ENCODE measurements at regions not wholly inside any gene's neighbourhood (a gene's known extent, or its start where the extent isn't known, plus 50 kb on each side); places are given as distances from the start of the nearest gene placed in this dataset.

GRCh38 chr7:94284104-94284503 lies 110.6 kb upstream of the COL1A2 start:
- no TSS peak for BruUV-seq (replicated peaks)
- DNase-seq (ENCODE audit: low read depth, low spot score): no peak
- no peak for FAIRE-seq
- Histone ChIP-seq H3K27me3 (ENCODE audit: control insufficient read depth in 2 of 2, insufficient read depth in 2 of 2, low read length in 2 of 2) (peaks cover 0 to 5% of the 10 kb centered on the region in 2 experiments), H3K27ac (ENCODE audit: insufficient read depth, low read depth, low read length) (no peak overlapping the region), H3K9me1 (replicated peaks; ENCODE audit: control insufficient read depth, extremely low read depth, insufficient read depth, low read length) (no peaks in the 10 kb centered on the region), H3K9me3 (replicated peaks; ENCODE audit: control insufficient read depth, insufficient read depth, low read length) (no peaks in the 10 kb centered on the region), H3K4me3 (replicated peaks in 1 of 3; ENCODE audit: insufficient read depth in 1 of 3, low read depth in 1 of 3, low read length in 3 of 3) (no peak overlapping the region), H3K36me3 (ENCODE audit: control insufficient read depth in 2 of 2, extremely low read depth in 1 of 2, insufficient read depth in 2 of 2, low read length in 2 of 2) (no peaks in the 10 kb centered on the region), H3K79me2 (ENCODE audit: control insufficient read depth, insufficient read depth, low read length) (no peaks in the 10 kb centered on the region), H3K4me1 (ENCODE audit: control insufficient read depth, extremely low read depth, insufficient read depth, low read length) (no peaks in the 10 kb centered on the region), H3K4me2 (ENCODE audit: insufficient read depth, low read length) (no peak overlapping the region), H3K9ac (replicated peaks; ENCODE audit: extremely low read depth, insufficient read depth, low read length) (no peak overlapping the region), H4K20me1 (replicated peaks; ENCODE audit: control insufficient read depth, extremely low read depth, insufficient read depth, low read length) (no peaks in the 10 kb centered on the region), H2AFZ (ENCODE audit: low read depth, low read length) (no peak overlapping the region)
- TF ChIP-seq MAX (IDR thresholded peaks at IDR 0.05; ENCODE audit: insufficient read depth, insufficient read length) (no peak), EZH2 (IDR thresholded peaks at IDR 0.05; ENCODE audit: borderline replicate concordance, low read depth, low read length, severe bottlenecking) (no peak), FOS (IDR thresholded peaks at IDR 0.05; ENCODE audit: borderline replicate concordance, insufficient read depth, low read length) (no peak), GATA2 (IDR thresholded peaks at IDR 0.05; ENCODE audit: insufficient read depth, insufficient read length, low read depth, low read length) (no peak), JUN (IDR thresholded peaks at IDR 0.05; ENCODE audit: borderline replicate concordance, insufficient read depth, insufficient read length, low read depth) (no peak), MYC (IDR thresholded peaks at IDR 0.05; ENCODE audit: low read depth, low read length) (no peak), CTCF (IDR thresholded peaks at IDR 0.05; ENCODE audit: extremely low read depth in 1 of 2, insufficient read depth in 1 of 2, low read depth in 1 of 2, low read length in 2 of 2) (no peak), POLR2A (IDR thresholded peaks at IDR 0.05; ENCODE audit: low read depth, low read length) (no peak), POLR2AphosphoS5 (IDR thresholded peaks at IDR 0.05; ENCODE audit: insufficient read depth, low read depth, low read length) (no peak)
- ChIA-PET POLR2A (no interaction called here), CTCF (interaction anchor here (1.3 to 1.6 kb wide), 2 partner anchors 13 to 111 kb away, joined by 5 to 8 read pairs; no protein-coding TSS in a partner anchor)
- dilution Hi-C loops (cut with MboI; ENCODE audit: extremely low pct_ligation_motif_present, low sequenced_read_pairs) (loop anchor here (25.0 kb wide), 1 partner anchor 153 kb away; no protein-coding TSS in a partner anchor), intact Hi-C loops (cut with micrococcal nuclease) (no loop called here)
